ENCODE measurements at regions not wholly inside any gene's neighbourhood (a gene's known extent, or its start where the extent isn't known, plus 50 kb on each side); places are given as distances from the start of the nearest gene placed in this dataset.

GRCh38 chr13:50140153-50140552, 124.9 kb downstream of the KCNRG start:
- POLR2A ChIA-PET: interaction anchor here (0.7 kb wide), 1 partner anchor 390 kb away, joined by 3 read pairs; no protein-coding TSS in a partner anchor
- Mint-ChIP-seq H3K4me1 (ENCODE audit: insufficient read depth, unreplicated experiment) (peaks cover 4% of the 10 kb centered on the region), H3K27me3 (ENCODE audit: insufficient read depth, unreplicated experiment) (no peaks in the 10 kb centered on the region), H3K4me3 (ENCODE audit: unreplicated experiment) (no peak overlapping the region), H3K36me3 (ENCODE audit: insufficient read depth, unreplicated experiment) (no peaks in the 10 kb centered on the region), H3K9me3 (ENCODE audit: unreplicated experiment) (no peaks in the 10 kb centered on the region), H3K27ac (ENCODE audit: low read depth, unreplicated experiment) (no peak overlapping the region)
- intact Hi-C loops (cut with micrococcal nuclease): no loop called here
- TF ChIP-seq, protein P1, sequence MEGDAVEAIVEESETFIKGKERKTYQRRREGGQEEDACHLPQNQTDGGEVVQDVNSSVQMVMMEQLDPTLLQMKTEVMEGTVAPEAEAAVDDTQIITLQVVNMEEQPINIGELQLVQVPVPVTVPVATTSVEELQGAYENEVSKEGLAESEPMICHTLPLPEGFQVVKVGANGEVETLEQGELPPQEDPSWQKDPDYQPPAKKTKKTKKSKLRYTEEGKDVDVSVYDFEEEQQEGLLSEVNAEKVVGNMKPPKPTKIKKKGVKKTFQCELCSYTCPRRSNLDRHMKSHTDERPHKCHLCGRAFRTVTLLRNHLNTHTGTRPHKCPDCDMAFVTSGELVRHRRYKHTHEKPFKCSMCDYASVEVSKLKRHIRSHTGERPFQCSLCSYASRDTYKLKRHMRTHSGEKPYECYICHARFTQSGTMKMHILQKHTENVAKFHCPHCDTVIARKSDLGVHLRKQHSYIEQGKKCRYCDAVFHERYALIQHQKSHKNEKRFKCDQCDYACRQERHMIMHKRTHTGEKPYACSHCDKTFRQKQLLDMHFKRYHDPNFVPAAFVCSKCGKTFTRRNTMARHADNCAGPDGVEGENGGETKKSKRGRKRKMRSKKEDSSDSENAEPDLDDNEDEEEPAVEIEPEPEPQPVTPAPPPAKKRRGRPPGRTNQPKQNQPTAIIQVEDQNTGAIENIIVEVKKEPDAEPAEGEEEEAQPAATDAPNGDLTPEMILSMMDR (IDR thresholded peaks at IDR 0.05; ENCODE audit: unreplicated experiment): no peak
- no peak for DNase-seq (ENCODE audit: unreplicated experiment)
- CTCF ChIA-PET: no interaction called here
- BruUV-seq (replicated peaks): no TSS peak

- ChIA-PET POLR2A (interaction anchor here (0.7 to 0.9 kb wide), 2 partner anchors 65 to 389 kb away, joined by 3 to 4 read pairs; no protein-coding TSS in a partner anchor), CTCF (no interaction called here)
- Mint-ChIP-seq H3K36me3 (ENCODE audit: insufficient read depth, unreplicated experiment) (no peaks in the 10 kb centered on the region), H3K4me3 (ENCODE audit: unreplicated experiment) (no peak overlapping the region), H3K4me1 (ENCODE audit: insufficient read depth, unreplicated experiment) (peaks cover 4% of the 10 kb centered on the region), H3K27me3 (ENCODE audit: insufficient read depth, unreplicated experiment) (no peaks in the 10 kb centered on the region), H3K9me3 (ENCODE audit: unreplicated experiment) (no peaks in the 10 kb centered on the region), H3K27ac (ENCODE audit: low read depth, unreplicated experiment) (no peak overlapping the region)
- BruUV-seq (replicated peaks): no TSS peak
- TF ChIP-seq, protein P1 (IDR thresholded peaks at IDR 0.05; ENCODE audit: unreplicated experiment): no peak
- no peak for DNase-seq (ENCODE audit: unreplicated experiment)
- intact Hi-C loops (cut with micrococcal nuclease): no loop called here
Observed at GRCh38 chr13:50140581-50141374, 125.5 kb downstream of the KCNRG start.

DNA sequence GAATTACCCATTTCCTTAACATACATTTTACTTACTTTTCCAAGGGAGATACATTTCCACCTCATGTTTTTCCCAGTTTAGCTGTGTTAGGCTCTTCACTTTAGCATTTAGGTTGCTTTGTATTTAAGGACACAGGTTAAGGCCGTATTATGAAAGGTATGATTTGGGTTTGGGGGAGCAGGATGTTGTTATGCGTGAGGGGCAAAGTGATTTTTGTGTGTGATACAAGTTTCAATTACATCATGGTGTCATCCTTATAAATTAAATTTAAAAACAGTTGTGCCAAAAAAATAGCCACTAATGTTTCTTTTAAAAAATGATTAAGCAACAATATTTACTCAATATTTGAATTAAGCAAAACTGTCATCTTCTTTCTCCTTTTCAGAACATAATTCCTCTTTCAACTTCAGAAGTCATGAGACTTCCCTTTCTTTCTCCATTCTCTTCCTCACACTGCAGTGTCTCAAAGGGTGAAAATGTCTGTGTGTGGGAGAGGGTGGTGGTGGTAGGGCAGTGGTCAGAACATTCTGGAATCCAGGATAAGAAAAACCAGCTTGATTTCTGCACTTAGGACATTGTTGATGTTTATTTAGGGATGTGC, 126.2 kb downstream of the KCNRG start:
- intact Hi-C loops (cut with micrococcal nuclease): no loop called here
- POLR2A ChIA-PET: interaction anchor here (0.9 kb wide), 2 partner anchors 66 to 68 kb away, joined by 3 to 4 read pairs; no protein-coding TSS in a partner anchor

More for the DNA sequence above, 126.2 kb downstream of the KCNRG start:
- Mint-ChIP-seq H3K9me3 (ENCODE audit: unreplicated experiment) (no peaks in the 10 kb centered on the region), H3K27ac (ENCODE audit: low read depth, unreplicated experiment) (no peak overlapping the region), H3K4me3 (ENCODE audit: unreplicated experiment) (no peak overlapping the region), H3K4me1 (ENCODE audit: insufficient read depth, unreplicated experiment) (peaks cover 4% of the 10 kb centered on the region), H3K36me3 (ENCODE audit: insufficient read depth, unreplicated experiment) (no peaks in the 10 kb centered on the region), H3K27me3 (ENCODE audit: insufficient read depth, unreplicated experiment) (no peaks in the 10 kb centered on the region)
- CTCF ChIA-PET: interaction anchor here (0.6 to 0.7 kb wide), 2 partner anchors 17 to 759 kb away, joined by 3 to 4 read pairs; no protein-coding TSS in a partner anchor
- TF ChIP-seq, protein P1 (IDR thresholded peaks at IDR 0.05; ENCODE audit: unreplicated experiment): no peak
- no TSS peak for BruUV-seq (replicated peaks)
- DNase-seq (ENCODE audit: unreplicated experiment): no peak
